ENCODE measurements at regions not wholly inside any gene's neighbourhood (a gene's known extent, or its start where the extent isn't known, plus 50 kb on each side); places are given as distances from the start of the nearest gene placed in this dataset.

DNA sequence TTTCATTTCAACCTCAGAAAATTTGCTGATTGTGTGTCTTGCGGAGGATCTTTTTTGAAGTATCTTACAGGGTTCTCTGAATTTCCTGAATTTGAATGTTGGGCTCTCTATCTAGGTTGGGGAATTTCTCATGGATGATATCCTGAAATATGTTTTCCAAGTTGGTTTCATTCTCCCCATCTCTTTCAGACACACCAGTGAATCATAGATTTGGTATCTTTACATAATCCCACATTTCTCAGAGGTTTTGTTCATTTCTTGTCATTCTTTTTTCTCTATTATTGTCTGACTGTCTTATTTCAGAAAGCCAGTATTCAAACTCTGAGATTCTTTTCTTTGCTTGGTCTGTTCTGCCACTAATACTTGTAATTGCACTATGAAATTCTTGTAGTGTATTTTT, 456.9 kb downstream of the PRELID2 start:
- H3K36me3 ChIP-seq: no peaks in the 10 kb centered on the region
- peaks cover 4% of the 10 kb centered on the region for H3K9me3 ChIP-seq (ENCODE audit: severe bottlenecking)
- H3K4me3 ChIP-seq (ENCODE audit: low read depth, low read length): no peak overlapping the region
- no peak for DNase-seq
- TF ChIP-seq, protein P1, sequence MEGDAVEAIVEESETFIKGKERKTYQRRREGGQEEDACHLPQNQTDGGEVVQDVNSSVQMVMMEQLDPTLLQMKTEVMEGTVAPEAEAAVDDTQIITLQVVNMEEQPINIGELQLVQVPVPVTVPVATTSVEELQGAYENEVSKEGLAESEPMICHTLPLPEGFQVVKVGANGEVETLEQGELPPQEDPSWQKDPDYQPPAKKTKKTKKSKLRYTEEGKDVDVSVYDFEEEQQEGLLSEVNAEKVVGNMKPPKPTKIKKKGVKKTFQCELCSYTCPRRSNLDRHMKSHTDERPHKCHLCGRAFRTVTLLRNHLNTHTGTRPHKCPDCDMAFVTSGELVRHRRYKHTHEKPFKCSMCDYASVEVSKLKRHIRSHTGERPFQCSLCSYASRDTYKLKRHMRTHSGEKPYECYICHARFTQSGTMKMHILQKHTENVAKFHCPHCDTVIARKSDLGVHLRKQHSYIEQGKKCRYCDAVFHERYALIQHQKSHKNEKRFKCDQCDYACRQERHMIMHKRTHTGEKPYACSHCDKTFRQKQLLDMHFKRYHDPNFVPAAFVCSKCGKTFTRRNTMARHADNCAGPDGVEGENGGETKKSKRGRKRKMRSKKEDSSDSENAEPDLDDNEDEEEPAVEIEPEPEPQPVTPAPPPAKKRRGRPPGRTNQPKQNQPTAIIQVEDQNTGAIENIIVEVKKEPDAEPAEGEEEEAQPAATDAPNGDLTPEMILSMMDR (IDR thresholded peaks at IDR 0.05; ENCODE audit: low read depth, low read length): no peak
- H3K27me3 ChIP-seq (ENCODE audit: insufficient read depth, low read depth, severe bottlenecking): no peaks in the 10 kb centered on the region
- H3K27ac ChIP-seq: no peak overlapping the region

DNA sequence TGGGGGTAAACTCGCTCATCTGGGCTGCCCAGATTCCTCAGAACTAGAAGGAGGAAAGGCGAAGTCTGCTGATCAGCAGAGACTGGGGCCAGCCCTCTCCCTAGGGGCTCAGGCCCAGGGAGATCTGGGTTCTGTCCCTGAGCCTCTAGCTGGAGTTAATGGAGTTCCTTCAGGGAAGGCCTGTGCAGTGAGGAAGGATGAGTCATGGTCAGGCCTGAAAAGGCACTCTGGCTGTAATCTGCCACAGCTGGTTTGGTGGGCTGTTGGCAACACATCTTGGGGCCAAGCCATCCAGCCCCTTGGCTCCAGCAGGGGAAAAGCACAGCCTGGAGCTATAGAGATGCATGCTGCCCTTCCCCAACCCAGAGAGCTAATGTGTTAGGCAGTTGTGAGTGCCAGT, 459.6 kb downstream of the PRELID2 start:
- Histone ChIP-seq H3K9me3 (ENCODE audit: severe bottlenecking) (peaks cover 4% of the 10 kb centered on the region), H3K27me3 (ENCODE audit: insufficient read depth, low read depth, severe bottlenecking) (no peaks in the 10 kb centered on the region), H3K27ac (no peak overlapping the region), H3K4me3 (ENCODE audit: low read depth, low read length) (no peak overlapping the region), H3K36me3 (no peaks in the 10 kb centered on the region)
- no peak for DNase-seq
- TF ChIP-seq, protein P1 (IDR thresholded peaks at IDR 0.05; ENCODE audit: low read depth, low read length): no peak

DNA sequence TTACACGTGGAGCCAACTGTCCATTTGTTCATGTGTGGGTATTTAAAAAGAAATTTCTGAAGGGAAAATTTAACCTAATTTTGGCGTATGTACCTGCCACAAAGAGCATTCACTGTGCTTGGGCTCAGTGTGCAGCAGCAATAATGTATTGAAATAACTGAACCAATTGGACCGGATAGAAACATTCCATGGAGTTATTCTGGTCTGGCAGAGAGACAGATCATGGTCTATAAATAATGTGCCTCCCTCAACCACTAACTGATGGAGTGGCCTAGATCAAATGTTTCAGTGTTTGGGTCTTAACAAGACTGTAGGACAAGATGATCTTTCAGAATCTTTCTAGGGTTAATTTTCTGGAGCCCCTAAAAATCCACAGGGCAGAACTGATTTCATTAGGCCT, 469.7 kb downstream of the PRELID2 start:
- H3K9me3 ChIP-seq (ENCODE audit: severe bottlenecking): no peaks in the 10 kb centered on the region
- H3K36me3 ChIP-seq: no peaks in the 10 kb centered on the region
- no peak for DNase-seq
- TF ChIP-seq, protein P1 (IDR thresholded peaks at IDR 0.05; ENCODE audit: low read depth, low read length): no peak
- H3K4me3 ChIP-seq (ENCODE audit: low read depth, low read length): no peak overlapping the region
- no peak overlapping the region for H3K27ac ChIP-seq
- H3K27me3 ChIP-seq (ENCODE audit: insufficient read depth, low read depth, severe bottlenecking): no peaks in the 10 kb centered on the region

DNA sequence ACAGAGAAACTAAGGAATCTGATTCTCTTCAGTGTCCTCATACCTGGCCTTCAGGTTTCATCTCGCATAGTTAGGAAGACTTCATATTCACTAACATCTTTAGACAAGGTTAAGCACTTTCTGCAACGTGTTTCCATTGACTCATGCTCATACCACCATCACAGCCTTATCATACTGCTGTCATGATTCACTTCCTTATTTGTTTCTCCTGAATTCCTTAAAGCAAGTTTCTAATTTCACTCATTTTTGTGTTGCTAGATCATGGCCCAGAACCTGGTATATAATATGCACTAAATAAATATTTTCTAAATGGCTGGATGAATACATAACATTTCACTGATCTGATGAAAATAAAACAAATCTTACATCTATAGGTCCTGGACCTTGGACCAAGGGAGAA, 472.9 kb downstream of the PRELID2 start:
- H3K36me3 ChIP-seq: no peaks in the 10 kb centered on the region
- TF ChIP-seq, protein P1 (IDR thresholded peaks at IDR 0.05; ENCODE audit: low read depth, low read length): no peak
- H3K27ac ChIP-seq: no peak overlapping the region
- no peak for DNase-seq
- H3K27me3 ChIP-seq (ENCODE audit: insufficient read depth, low read depth, severe bottlenecking): no peaks in the 10 kb centered on the region
- no peak overlapping the region for H3K4me3 ChIP-seq (ENCODE audit: low read depth, low read length)
- H3K9me3 ChIP-seq (ENCODE audit: severe bottlenecking): no peaks in the 10 kb centered on the region

DNA sequence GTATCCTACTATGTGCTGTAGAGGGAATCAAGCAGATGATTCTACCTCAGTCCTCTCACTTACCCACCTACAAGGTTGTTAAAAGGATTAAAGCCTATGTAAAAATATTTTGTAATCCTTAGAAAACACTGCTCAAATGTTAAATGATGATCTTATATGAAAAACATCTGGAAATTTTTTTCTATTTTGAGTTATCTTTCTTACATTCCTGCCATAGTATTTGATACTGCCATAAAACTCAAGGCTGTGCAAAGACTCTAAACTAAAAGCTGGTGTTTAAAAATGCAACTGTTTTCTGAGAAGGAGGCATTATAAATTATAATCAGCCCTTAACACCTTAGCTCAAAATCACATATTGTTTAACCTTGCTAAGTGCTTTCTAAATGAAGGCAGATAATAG, 474.2 kb downstream of the PRELID2 start:
- H3K27ac ChIP-seq: no peak overlapping the region
- H3K27me3 ChIP-seq (ENCODE audit: insufficient read depth, low read depth, severe bottlenecking): no peaks in the 10 kb centered on the region
- no peaks in the 10 kb centered on the region for H3K9me3 ChIP-seq (ENCODE audit: severe bottlenecking)
- no peak overlapping the region for H3K4me3 ChIP-seq (ENCODE audit: low read depth, low read length)
- no peaks in the 10 kb centered on the region for H3K36me3 ChIP-seq
- DNase-seq: no peak
- TF ChIP-seq, protein P1 (IDR thresholded peaks at IDR 0.05; ENCODE audit: low read depth, low read length): no peak

DNA sequence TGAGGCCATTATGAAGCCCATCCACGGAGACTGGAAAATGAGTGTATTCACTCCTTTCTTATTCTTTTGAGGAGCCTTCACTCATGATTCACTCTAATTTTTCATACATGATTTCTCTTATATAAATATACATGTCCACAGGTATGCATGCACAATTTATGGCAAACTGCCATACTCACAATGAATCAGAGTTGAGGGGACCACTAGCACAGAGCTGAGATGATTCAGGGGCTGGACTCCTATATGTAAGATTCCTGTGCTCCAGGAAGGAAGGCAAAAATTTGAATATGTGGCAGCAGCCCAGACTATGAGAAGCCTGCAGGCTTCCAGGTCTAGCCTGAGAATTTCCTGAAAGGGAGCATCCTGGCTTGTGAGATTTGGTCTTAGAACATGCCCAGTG, 484.6 kb downstream of the PRELID2 start:
- Histone ChIP-seq H3K27me3 (ENCODE audit: insufficient read depth, low read depth, severe bottlenecking) (no peaks in the 10 kb centered on the region), H3K27ac (no peak overlapping the region)
- DNase-seq: no peak

More for the DNA sequence above, 484.6 kb downstream of the PRELID2 start:
- Histone ChIP-seq H3K36me3 (no peaks in the 10 kb centered on the region), H3K9me3 (ENCODE audit: severe bottlenecking) (no peaks in the 10 kb centered on the region), H3K4me3 (ENCODE audit: low read depth, low read length) (no peak overlapping the region)
- TF ChIP-seq, protein P1 (IDR thresholded peaks at IDR 0.05; ENCODE audit: low read depth, low read length): no peak
